Stimulated activated CD8-positive, alpha-beta memory T cell treated with anti-CD3 and anti-CD28 coated beads, Interleukin-7, amount 100 ng/mL, for 1 hour (primary cell): ENCODE measurements at regions not wholly inside any gene's neighbourhood (a gene's known extent, or its start where the extent isn't known, plus 50 kb on each side); places are given as distances from the start of the nearest gene placed in this dataset.

Source experiments
- DNase-seq, 2 donors: peaks; one replicate each; pipeline ENCODE4 v3.0.0-alpha.2; 2020; ENCODE audit warnings: low read depth in 2 of 2

DNA sequence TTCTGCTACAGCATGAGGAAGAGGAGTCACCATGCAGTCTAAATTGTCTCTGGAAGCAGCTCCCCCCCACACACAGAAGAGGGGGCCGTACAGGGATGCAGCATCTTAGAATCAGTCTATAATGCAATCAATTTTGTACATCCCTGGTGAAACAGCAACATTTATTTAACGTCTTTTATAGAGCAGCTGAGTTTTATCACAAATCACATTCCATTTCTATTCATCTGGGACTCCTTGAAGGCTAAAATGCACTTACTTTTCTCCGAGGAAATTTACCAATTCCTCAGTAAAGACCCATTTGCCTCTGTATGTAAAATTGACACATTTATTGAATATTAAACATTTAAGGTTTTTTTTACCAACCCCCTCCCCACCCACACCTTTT, 193.9 kb downstream of the PHETA1 start:
- no peak for DNase-seq

DNA sequence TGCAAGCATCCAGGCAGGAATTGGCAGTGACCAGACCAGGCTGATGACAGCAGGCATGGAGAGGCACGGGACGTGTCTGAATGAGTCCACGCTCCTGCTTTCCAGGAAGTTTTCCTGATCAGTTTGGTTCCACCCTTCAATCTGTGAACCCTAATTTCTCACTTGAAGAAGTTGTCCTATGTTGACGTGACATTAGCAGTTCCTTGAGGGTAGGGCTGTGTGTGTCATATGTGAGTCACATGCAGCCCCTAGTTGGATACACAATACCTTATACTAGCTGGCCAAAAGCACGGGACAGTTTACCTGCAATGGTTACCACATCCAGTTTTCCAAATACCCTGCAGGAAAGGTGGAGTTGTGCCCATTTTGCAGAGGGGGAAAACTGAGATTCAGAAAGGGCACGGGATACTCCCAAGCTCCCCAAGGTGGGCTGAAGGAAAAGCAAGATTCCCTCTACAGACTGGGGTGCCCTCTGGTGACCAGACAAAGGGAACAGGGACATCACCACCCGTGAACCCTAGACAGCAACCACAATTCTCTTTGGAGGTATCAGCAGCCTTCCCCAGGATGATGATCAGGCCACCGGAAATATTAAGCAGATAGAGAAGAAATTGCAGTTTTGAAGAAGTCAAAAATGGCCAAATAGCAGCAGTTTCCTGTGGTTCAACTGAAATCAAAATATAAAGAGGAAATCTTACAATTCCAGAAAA, 194.5 kb downstream of the PHETA1 start:
- DNase-seq: no peak

DNA sequence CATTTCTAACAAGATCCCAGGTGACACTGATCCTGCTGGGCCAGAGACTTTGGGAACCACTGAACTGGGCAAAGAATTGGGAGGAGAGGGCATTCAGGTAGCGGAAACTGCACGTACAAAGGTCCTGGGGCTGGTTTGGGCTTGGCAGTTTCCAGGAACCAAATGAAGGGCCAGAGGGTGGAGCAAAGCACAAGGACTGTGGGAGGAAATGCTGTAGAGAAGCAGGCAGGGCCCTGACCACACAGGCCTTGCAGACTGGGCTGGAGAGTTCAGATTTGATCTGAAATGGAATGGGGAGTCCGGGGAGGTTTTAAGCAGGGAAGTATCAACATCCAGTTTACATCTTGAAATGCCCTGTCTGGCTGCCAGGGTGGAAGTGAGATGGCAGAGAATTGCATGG, 195.1 kb downstream of the PHETA1 start:
- DNase-seq: no peak

DNA sequence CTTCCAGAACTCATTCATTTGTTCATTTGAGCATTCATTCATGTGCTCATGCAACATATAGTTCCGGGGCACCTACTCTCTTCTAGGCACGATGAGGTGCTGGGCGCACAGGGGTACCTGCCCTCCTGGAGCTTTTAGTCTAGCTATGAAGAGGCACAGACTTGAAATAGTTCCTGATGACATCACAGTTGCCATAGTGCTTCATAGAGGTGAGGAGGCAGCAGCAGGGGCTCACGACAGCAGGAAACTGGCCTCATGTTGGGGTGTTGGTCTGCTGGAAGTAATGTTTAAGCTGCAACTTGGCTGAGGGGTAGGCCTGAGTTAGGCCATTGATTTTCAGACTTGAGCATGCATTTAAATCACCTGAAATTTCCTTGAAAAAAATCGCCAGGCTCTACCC, 195.5 kb downstream of the PHETA1 start:
- DNase-seq: no peak

DNA sequence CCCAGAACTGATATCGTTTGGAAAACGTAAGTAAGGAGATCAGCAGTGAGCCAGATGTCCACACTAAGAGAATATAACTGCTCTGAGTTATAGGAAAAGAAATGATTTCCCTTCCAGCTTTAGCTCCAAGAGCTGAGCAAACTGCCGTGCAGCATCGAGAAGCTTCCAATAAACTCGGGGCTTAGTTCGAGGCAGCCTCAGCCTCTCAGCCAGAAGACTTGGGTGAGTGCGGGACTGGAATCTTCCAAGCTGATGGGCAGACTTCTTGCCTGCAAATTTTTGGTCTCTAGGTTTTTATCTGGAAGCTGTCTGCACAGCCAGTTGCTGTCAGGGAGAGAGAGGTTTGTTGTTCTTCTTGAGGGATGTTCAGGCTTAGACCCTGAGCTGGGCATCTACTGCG, 196.1 kb downstream of the PHETA1 start:
- no peak for DNase-seq

DNA sequence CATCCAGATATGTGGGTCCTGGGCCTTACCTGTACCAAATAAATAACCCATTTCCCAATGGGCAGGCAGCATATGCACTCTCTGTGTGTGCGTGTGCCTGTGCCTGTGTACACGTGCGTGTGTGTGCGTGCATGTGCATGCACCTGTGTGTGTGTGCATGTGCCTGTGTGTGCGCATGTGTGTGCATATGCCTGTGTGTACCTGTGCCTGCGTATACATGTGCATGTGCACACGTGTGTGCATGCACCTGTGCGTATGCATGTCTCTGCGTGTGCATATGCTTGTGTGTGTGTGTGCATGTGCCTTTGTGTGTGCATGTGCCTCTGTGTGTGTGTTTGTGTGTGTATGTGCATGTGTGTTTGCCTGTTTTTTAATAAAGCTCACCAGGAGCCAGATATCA, 197.1 kb downstream of the PHETA1 start:
- no peak for DNase-seq

DNA sequence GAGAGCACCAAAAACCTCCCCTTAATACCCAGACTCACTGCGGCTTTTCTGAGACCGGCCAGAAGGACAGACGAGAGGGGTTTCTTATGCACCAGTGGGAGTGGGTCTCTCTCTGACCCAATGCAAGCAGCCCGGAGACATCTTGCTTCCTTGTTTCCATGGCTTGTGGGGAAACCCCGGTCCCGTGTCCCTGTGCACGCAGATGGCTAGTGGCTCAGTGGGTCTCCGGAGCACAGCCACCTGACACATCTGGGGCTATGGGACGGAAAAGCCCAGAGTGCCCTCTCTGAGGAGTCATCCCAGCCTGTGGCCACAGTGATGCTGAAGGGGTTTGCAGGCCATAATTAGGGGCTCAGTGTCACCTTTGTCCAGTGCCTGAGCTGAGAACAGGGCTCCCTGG, 197.6 kb downstream of the PHETA1 start:
- no peak for DNase-seq

DNA sequence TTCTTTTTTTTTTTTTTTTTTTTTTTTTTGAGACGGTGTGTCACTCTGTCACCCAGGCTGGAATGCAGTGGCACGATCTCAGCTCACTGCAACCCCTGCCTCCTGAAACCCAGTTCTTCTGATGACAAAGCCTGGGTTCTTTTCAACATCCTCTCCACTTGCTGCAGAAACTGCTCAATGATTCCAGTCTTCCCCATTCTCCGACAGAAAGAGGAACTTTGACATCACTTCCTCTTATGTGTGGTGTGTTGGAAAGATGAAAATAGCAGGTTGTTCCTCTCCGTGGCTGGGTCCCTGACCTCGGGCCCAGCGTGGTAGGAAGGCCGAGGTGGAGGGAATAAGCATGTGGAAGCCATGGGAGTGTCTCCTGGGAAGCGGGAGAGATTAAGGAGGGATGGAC, 198.4 kb downstream of the PHETA1 start:
- no peak for DNase-seq

DNA sequence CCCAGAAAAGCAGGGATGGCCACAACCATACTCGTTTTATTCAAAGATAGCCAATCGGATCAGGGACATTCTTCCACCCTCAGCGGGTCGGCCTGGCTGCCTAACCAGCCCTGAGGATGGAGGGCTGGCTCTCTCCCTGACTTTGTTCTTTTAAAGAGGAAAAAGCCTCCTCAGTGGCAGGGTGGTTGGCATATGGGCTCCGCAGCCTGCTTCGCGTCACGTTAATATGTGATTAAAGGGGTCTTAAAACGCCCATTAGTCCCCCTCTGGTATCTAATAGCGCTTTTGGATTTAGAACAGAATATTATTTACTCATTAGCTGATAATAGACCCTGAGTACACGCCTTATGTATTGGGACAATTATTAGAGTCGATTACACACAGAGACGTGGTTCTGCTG, 199.4 kb downstream of the PHETA1 start:
- no peak for DNase-seq

DNA sequence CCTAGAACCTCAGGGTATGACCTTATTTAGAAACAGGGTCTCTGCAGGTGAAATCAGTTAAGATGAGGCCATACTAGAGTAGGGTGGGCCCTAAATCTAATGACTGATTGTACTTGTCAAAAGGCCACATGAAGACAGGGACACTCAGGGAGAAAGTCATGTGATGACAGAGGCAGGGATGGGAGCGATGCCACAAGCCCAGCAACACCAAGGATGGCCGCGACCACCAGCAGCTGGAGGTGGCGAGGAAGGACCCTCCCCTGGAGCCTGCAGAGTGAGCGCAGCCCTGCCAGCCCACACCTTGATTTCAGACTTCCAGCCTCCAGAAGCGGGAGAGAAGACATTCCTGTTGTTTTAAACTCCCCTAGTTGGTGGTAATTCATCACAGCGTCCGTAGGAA, 199.9 kb downstream of the PHETA1 start:
- no peak for DNase-seq

DNA sequence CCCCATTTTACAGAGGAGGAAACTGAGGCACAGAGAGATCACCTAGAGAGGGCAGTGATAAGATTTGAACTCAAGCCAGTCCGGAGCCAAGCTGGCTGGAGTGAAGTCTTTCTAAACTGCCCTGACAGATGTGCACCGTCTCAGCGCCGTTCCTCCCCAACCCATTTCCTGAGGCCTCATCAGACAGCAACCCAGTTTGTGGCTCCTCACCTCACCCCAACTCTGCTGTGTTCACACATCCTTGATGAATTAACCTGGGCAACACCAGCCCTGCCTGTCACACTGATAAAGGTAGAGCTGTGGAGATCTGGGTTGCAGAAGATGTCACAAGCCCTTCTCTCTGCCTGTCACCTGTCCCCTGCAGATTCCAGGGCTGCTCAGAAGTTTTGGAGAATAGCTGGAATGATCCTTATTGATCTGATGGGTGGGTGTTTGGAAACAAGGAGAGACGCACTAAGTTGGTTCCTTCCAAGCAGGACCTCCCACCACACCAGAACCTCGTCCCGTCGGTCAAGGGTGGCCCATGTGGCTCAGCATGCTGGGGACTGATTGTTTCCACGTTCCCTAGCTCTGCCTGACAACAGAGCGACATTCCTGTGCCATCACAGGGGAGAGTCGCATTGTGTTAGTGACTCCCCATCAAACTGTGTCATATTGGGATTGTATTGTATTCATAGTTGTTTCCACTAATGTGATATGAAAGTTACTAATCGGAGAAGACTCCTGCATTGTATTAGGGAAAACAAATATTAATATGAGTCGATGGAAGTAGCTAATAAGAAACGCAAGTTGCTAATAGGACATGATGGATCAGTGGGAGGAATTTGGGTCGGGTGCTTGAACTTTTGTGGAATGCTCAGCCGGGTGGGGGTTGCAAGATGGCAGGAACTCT, 200.6 kb downstream of the PHETA1 start:
- no peak for DNase-seq

DNA sequence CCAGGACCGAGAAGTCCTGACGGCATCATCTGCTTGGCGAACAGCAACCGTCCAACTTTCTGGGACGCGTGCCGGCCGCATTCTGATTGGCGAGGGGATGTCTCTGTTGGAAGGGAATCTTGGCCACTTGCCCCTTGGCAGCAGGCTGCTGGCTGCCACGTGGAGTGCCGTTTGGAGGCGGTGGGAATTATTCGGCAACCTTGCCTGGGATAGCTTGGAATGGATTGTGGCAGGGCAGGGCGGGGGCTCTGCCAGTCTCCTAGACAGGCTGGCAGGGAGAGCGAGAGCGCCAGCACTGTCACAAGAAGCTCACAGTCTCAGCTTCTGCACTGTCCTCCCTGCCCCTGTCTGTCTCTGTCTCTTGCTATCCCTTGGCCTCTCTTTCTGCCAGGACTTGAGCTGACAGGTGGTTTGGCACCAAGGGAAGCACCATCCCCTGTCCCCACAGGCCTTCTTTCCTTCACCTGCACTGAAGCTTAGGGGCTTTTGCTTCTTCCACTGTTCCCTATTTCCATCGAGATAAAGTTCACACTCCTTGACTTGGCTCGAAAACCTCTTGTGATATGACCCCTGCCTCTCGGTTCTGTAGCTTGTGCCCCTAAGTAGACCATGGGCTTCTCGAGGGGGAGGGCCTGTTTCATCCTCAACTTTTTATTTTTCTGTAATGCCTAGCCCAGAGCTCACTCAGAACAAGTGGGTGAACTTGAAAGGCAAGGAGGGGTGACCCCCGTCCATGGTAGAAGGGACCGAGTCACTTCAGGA, 201.9 kb downstream of the PHETA1 start:
- DNase-seq: no peak

DNA sequence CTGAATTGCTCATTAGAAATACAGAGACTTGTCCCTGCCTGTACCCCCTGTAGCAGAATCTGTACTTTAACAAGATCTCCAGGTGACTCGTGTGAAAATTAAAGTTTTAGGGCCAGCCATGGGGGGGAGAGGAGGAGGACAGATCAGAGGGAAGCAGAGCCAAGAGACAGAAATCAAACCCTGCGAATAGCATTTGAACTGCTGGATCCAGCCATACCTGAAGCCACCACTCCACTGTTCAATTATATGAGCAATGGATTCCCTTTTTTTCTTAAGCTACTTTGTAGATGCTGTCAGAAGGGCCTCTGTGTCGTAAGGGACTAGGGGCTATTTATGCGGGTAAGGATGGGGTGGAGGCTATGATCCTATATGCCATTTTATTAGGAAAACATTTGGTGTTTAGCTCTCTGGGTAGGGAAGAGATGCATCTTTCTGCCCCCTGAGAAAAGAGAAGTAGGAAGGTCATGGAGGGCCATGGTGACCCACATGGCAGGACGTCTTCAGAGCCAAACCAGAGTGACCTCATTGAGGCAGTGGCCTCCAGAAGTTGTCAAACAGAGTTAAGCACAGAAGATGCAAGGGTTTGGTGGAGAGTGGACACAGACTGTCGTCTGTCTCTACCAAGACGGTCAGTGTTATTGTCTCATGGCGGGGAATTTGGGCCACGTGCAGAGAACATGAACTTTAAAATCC, 203.9 kb downstream of the PHETA1 start:
- no peak for DNase-seq

DNA sequence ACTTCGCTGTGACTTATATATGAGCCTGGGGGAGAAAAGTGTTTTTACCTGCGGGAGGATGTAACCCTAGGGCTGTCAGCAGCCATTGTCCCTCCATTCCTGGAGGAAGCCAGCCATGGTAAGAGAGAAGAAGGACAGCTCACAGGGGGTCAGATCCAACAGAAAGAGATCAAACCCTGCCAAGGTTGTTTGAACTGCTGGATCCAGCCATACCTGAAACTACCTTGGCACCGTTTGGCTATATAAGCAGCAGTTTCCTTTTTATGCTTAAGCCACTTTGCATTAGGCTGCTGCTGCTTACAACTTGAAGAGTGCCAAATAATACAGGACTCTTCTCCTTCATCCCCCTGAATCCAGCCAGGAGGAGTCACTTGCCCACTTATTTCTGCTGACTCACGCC, 205.5 kb downstream of the PHETA1 start:
- DNase-seq: no peak

DNA sequence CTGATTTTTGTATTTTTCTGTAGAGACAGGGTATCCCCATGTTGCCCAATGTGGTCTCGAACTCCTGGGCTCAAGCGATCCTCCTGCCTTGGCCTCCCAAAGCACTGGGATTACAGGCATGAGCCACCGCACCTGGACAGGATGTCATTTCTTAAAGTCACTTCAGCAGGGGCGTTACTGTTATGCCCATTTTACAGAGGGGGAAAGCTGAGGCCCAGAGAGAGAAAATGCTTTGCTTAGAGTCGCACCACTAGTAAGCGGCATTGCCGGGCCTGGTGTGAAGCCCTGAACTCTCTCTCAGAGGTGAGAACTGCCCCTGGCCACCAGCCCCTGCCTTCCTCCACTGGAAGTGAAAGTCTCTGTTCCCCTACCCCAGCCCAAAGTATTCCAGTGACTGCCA, 207.0 kb downstream of the PHETA1 start:
- DNase-seq: no peak

DNA sequence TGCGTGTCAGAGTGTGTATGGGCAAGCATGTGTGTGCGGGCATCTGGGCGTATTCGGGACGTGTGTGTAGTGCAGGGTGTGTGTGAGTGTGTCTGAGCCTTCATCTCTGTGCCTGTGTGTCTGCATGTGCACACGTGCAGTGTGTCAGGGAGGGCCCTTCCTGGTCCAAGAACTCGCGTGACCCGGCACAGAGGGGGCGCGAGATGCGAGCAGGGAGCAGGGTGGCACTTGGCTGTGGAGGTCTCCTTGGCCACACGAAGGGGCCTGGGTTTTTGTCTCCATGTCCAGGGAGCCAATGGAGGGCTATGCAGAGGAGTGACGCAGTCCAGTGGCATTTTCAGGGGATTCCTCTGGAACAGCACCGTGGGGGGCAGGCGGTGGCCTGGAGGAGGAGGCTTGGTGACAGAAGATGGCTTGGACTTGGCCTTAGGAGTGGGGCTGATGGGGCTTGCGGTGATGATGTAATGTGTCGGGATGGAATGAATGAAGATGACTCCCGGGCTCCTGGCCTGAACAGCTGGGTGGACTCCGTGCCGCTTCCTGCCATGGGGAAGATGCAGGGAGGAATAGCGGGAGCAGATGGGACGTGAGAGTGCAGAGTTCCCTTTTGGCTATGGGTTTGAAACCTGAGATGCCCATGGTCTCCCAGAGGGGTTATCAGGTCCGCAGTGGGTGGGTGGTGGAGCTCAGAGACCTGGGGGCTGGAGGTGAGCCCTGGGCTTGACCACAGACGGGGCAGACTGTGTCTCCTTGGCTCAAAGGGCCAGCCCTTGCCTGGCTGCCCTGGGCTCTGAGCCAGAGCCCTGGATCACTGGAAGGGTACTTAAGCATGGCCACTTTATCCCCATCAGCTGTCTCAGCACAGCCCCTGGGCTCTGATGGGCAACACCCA, 208.3 kb downstream of the PHETA1 start:
- no peak for DNase-seq

DNA sequence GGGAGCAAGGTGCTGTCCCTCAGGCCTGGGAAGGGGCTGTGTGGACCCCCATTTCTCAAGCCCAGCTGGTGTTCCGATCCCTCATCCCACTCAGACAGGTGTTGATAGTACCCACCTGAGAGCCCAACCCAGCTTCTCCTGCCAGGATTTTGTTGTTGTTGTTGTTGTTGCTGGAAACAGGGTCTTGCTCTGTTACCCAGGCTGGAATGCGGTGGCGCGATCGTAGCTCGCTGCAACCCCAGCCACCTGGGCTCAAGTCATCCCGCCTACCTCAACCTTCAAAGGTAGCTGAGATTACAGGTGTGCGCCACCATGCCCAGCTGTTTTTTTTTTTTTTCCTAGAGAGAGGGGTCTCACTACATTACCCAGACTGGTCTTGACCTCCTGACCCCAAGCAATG, 209.9 kb downstream of the PHETA1 start:
- no peak for DNase-seq

DNA sequence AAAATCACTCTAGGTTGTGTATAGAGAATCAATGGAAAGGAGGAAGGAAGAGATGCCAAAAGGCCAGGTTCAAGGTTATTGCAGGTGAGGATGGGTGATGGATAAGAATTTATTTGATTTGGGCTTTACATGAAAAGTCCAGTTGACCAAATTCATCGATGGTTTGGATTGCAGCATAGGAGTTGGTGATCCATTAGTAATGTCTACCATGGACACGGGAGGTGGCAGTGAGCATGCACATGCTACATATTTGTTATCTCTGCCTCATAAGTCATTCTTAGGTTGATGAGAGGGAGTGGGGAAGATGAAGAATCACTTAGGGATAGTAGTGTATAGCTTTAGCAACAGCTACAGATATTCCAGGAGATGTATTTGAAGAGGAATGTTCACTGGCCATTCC, 211.4 kb downstream of the PHETA1 start:
- DNase-seq: no peak

DNA sequence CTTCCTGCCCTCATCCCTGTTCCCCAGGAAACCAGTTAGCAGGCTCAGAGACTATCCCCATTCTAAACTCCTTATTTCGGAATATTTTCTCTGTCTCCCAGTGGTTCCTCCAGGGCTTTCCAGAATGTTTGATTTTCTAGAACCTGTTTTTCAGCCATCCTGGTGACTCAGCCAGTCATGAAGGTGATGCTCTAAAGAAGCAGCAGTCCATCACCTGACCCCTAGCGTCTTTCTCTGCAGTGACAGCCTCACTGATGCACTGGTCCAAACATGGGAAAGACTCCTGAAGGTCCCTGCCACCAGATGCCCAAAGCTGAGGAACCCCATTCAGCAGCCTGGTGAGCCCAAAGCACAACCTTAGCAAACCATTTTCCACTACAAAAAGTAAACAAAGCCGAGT, 212.6 kb downstream of the PHETA1 start:
- DNase-seq: no peak

DNA sequence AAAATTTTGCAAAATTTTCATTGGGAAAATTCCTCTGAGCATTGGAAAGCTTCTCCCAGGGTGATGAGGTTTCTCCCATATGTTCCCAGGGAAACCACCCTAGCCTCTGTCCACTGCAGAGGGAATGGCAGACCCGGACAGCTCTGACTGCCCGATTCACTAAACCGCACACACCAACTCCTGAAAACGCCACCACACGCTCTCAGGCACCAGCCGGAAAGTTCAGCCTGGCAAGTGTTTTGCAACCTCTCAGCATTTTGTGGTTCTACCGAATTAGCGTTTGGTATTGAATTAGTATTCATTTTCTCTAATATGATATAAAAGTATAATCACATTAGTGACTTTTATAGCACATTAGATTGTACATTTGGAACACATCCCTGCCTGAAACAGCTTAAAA, 213.4 kb downstream of the PHETA1 start:
- no peak for DNase-seq

DNA sequence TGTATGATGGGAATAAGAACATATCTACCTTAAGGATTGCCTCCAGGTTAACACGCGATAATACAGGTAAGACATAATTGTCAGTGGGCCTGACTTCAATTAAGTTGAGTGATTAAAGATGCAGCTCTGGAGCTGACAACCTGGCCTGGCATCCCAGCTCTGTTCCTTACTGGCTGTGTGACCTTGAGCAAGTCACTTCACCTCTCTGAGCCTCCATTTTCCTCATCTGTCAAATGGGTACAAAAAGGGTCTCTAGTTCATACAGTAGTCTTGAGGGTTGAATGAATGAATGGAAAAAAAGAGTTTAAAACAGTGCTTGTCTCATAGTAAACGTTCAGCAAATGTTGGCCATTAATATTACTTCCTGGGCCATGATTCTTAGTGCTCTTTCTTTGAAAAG, 213.9 kb downstream of the PHETA1 start:
- DNase-seq: no peak
